GM18858 (cell line): ENCODE measurements at regions not wholly inside any gene's neighbourhood (a gene's known extent, or its start where the extent isn't known, plus 50 kb on each side); places are given as distances from the start of the nearest gene placed in this dataset.

Experiments used
- ATAC-seq: cut with Tn5 transposase; IDR thresholded peaks from one replicate; pipeline ENCODE4 v1.9.1; 2021; ENCODE audit not compliant: unreplicated experiment

GRCh38 chr16:61332461-61332860 is 703.8 kb downstream of the CDH8 start:
- ATAC-seq = no peak

GRCh38 chr16:61324044-61324443 is 712.2 kb downstream of the CDH8 start:
- no peak for ATAC-seq

DNA sequence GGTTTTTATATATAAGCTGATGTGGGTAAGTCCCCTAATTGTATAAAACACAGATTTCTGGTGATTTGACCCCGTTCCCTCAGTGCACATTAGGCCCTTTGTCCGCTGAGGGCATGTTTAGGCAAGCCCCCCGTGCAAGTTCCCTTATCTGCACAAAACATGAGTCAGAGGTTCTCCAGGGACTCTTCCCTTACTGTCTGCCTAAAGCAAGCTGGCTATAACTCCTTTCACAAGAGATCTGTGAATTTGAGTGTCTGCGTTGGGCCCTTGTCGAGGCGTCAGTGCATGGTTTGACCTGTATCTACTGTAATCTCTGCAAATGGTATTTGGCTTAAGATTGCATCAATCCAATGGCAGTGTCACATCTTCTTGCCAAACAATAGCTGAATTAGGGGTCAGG is 712.8 kb downstream of the CDH8 start:
- ATAC-seq = no peak

DNA sequence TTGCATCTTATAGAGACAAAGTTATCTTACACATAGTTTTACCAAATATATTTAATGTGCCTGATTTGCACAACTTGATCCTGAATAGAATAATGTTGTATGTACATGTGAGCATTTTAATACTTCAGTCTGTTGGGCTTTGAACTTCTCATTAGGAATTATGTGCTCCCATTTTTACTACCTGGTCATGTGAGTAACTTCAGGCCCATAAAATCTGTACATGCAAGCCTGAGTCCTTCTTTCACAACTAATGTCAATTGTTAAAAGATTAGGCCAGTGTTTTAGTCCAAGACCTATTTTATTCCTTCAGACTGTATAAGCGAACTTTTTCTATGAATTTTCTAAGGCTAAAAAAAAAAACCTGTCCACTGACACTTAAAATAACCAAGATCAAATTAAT is 715.4 kb downstream of the CDH8 start:
- no peak for ATAC-seq

GRCh38 chr16:61313931-61314330 is 722.3 kb downstream of the CDH8 start:
- ATAC-seq = no peak

DNA sequence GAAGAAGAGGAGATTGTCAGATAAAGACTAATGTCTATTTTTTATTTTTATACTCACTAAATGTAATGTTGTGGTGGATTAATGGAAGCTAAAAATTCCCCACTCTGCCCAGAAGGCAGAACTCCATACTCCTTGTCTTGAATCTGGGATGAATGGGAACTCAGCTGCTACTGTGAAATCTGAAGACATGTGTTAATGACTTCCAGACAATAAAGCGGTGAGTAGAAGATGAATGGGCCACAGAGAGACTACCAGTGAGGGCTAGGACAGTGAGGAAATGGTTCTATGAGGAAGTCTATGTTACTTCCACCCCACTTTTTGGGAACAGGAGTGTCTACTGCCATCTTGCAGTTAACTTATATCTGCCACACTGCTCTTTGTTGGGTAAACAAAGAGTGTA is 726.9 kb downstream of the CDH8 start:
- no peak for ATAC-seq

DNA sequence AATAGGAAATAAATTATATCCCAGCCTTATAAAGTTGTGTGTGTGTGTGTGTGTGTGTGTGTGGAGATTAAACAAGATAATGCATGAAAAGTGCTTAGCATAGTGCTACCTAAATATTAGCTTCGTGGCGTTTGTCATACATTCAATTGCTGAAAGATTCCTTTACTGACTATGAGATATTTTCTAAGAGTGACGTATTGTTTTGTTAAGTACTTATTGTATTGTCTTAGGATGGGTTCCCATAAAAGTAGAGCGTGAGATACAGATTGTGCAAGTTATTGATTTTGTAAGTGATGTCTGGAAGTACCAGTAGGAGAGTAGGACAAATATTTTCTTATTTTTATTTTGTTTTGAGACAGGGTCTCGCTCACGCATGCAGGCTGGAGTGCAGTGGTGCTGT is 730.0 kb downstream of the CDH8 start:
- no peak for ATAC-seq

GRCh38 chr16:61296814-61297213 is 739.4 kb downstream of the CDH8 start:
- ATAC-seq = no peak

- ATAC-seq = no peak
These were observed 739.9 kb downstream of the CDH8 start for GRCh38 chr16:61296305-61296704.

- no peak for ATAC-seq
These were observed 740.9 kb downstream of the CDH8 start for GRCh38 chr16:61295311-61295710.

DNA sequence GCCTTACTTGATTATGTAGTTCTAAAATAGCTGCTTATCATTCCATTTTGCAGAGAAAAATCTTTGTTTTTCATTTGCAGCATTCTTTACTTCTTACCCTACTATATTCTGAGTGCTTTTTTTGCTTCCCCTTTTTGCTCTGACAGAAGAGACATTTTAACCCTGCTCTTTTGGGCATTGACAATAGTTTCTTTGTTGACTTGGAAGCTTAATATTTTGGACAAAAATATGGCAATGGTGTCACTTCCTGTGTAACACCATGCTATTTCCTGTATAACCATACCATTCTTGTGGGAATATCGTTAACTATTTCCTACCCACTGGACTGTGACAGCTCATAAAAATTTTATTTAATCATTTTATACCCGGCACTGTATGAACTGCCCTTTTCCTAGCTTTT is 747.1 kb downstream of the CDH8 start:
- ATAC-seq = no peak

DNA sequence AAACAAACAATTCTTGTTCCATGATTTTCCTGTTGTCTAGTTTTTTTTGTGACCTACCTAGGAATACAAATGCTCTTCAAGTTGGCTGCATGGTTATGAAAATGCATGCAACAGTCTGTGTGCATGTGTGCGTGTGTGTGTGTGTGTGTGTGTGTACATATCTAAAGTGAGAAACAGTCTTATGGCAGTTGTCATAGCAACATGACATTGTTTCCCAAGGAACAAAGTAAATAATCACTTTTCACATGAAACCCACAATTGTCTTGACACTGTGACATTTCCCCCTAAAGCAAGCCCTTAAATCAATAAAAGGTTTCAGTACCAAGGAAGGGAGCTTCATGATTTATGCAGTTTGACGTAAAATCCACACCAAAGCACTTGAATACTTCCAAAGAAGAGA is 758.4 kb downstream of the CDH8 start:
- ATAC-seq = no peak

DNA sequence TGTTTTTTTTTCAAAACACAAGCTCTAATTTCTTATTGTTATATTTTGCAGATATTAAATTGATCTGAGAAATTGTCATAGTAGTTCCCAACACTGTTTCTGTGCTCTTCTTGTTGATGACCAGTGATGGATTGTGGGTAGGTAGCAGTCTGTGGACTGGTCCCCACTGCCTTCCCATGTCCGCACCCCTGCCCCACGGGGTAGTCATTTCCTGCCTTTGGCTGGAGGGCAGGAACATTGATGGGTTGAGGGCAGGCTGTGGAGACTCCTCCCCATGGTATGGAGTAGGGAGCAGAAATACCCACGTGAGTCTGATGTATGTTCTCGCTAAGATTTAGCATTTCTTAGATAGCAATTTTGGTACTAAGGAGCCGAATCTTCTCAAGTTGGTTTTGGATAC is 762.0 kb downstream of the CDH8 start:
- no peak for ATAC-seq

DNA sequence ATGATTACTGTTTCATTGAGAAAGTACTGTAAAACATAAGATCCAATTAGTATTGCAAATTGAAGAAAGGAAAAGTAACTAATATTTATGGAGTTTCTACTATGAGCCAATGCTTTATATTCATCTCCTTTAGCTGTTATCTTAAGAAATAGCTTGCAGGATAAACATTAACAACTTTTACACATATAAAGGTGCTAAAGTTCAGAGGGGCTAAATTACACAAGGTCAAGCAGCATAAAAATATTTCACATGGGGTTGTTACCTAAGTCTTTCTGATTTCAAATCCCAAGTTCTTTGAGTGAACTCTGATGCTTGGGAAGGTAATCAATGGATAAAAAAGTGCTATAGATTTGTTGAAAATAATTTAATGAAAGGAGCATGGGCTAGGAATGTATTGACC is 765.5 kb downstream of the CDH8 start:
- ATAC-seq = no peak

DNA sequence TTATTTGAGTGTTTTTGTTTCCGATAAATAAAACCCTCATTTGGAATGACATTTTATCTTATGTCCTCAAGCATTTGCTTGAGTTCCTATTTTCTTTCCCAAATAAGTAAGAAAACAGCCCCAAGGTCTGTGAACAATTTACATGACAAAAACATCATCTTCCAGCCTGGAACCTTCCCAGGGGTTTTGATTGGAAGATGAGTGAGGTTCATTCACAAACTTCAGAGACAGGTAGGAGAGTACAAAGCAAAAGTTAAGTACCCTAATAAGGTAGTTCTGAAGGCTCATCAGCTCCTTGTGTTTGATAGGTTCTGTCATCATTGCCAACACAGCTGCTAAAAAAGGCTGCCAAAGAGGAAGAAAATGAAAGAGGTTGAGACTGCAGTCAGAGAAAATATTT is 772.8 kb downstream of the CDH8 start:
- ATAC-seq = no peak

GRCh38 chr16:61261315-61261714 is 774.9 kb downstream of the CDH8 start:
- no peak for ATAC-seq

DNA sequence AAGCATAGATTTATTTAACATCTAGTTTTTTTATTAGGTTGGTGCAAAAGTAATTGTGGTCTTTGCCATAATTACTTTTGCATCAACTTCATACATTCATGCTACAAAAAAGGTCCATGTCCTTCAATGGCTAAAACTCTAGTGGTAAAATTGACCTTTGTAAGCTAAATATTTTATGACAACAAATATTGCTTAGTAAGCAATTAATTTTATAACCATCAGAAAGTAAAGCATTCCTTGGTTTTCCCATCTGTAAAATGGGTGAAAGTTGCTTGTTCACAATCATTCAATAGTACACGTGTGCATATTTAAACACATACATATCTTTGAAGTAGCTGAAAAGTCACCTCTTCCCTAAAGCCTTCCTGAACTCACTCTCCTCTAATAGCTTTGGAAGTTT is 789.6 kb downstream of the CDH8 start:
- ATAC-seq = no peak

GRCh38 chr16:61243954-61244353 is 792.3 kb downstream of the CDH8 start:
- no peak for ATAC-seq

GRCh38 chr16:61237884-61238485 is 798.3 kb downstream of the CDH8 start:
- no peak for ATAC-seq

DNA sequence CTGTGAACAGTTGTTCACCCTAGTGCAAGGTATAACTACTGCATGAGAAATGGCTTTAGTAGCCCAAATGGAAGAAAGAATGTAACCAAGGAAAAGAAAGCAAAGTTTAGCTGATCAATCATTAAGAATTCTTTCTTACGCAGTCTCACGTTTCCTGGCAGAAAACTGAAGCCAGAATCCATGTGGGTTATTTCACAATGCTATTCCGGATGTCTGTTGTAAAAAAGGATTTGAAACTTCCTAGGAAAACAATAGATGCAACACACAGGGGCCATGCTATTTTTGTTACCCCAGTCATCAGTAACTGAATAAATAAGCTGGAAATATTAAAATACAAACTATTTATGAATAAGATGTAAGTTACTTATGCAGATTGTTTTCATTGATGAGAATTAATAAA is 802.5 kb downstream of the CDH8 start:
- ATAC-seq = no peak

- no peak for ATAC-seq
These were observed 807.9 kb downstream of the CDH8 start for GRCh38 chr16:61228371-61228770.

DNA sequence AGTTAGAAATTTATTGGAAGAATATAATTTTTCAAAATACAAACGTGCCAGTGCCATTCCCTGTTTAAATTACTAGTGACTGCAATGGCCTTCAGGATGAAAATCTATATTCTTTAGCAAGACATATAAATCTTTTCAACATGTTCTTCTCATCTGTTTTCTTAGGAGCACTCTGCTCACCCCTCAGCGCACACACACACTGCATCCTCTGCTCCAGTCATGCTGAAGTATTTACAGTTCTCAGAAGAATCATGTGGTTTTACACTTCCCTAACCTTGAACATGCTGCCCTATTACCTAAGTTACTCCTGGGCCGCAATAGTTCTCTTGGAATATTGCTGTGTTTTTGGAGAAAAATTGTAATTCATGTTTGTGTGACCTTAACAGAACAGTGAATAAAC is 820.6 kb downstream of the CDH8 start:
- ATAC-seq = no peak

DNA sequence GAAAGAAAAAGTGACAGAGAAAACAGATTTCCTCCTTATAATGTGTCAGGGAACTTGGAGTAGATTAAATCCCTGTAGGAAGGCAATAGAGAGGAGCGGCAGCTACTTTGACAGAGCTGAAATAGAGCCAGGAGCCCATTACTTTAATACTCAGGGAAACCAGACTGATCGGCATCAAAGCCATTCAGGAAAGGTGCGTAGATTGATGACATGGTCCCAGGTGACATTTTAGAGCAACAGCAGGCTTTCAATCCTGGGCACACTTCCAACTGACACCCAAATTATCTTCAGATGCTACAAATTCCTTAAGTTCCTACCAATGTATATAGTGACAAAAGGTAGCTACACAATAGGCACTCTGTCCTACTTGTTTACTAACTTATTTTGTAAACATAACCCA is 821.5 kb downstream of the CDH8 start:
- ATAC-seq = no peak

- ATAC-seq = no peak
These were observed 826.2 kb downstream of the CDH8 start for GRCh38 chr16:61210076-61210475.
